Suprapubic skin (tissue), 4 donors: ENCODE measurements at regions not wholly inside any gene's neighbourhood (a gene's known extent, or its start where the extent isn't known, plus 50 kb on each side); places are given as distances from the start of the nearest gene placed in this dataset.

ENCODE experiments used
- EP300 ChIP-seq: sonication (generic); formaldehyde crosslinking; IDR thresholded peaks from one replicate; pipeline ENCODE4 v1.6.1; 2017; ENCODE audit warnings: antibody characterized with exemption
- POLR2A ChIP-seq, 2 donors: fragments of 450-650 bp; IDR thresholded peaks; one replicate each; pipeline ENCODE4 v1.6.1; 2017; ENCODE audit warnings: antibody characterized with exemption in 2 of 2, mild to moderate bottlenecking in 2 of 2, moderate library complexity in 2 of 2
- POLR2AphosphoS5 ChIP-seq, 3 donors: sonication (generic); formaldehyde crosslinking; IDR thresholded peaks; one replicate each; pipeline ENCODE4 v1.6.1; 2017; ENCODE audit warnings: antibody characterized with exemption in 3 of 3
- TF ChIP-seq, protein P1 (sequence below), 2 donors: fragments of 200-600 bp in 1 of 2; fragments of 450-650 bp in 1 of 2; sonication (generic) in 1 of 2; IDR thresholded peaks; one replicate each; pipeline ENCODE4 v1.5.1; 2016 to 2019; ENCODE audit warnings: antibody characterized with exemption in 2 of 2, mild to moderate bottlenecking in 1 of 2, moderate library complexity in 1 of 2

GRCh38 chr9:29211003-29211579 is 1637.8 kb upstream of the C9orf72 start:
- TF ChIP-seq POLR2AphosphoS5 (IDR thresholded peaks at IDR 0.05) (no peak), POLR2A (IDR thresholded peaks at IDR 0.05) (no peak), EP300 (no peak)
- TF ChIP-seq, protein P1, sequence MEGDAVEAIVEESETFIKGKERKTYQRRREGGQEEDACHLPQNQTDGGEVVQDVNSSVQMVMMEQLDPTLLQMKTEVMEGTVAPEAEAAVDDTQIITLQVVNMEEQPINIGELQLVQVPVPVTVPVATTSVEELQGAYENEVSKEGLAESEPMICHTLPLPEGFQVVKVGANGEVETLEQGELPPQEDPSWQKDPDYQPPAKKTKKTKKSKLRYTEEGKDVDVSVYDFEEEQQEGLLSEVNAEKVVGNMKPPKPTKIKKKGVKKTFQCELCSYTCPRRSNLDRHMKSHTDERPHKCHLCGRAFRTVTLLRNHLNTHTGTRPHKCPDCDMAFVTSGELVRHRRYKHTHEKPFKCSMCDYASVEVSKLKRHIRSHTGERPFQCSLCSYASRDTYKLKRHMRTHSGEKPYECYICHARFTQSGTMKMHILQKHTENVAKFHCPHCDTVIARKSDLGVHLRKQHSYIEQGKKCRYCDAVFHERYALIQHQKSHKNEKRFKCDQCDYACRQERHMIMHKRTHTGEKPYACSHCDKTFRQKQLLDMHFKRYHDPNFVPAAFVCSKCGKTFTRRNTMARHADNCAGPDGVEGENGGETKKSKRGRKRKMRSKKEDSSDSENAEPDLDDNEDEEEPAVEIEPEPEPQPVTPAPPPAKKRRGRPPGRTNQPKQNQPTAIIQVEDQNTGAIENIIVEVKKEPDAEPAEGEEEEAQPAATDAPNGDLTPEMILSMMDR (IDR thresholded peaks at IDR 0.05), result no peak
